SKM-1 treated with dmso at 0.1 percent for 144 hours (cell line): ENCODE measurements at regions not wholly inside any gene's neighbourhood (a gene's known extent, or its start where the extent isn't known, plus 50 kb on each side); places are given as distances from the start of the nearest gene placed in this dataset.
A peak's percentile ranks its signal among the peaks of the same experiment; 100 is the strongest.
"Not testable (repeated sequence)": the region's sequence is repeated elsewhere in the genome, so short reads cannot be mapped to it uniquely, and the experiment has no call there.

ENCODE experiments used
- DNase-seq: peaks from one replicate; lab custom pipeline; 2025; ENCODE audit not compliant: unreplicated experiment; lab: John Stamatoyannopoulos, UW

GRCh38 chr2:34498561-34498960 lies 899.5 kb upstream of the FAM98A start:
- DNase-seq: no peak

DNA sequence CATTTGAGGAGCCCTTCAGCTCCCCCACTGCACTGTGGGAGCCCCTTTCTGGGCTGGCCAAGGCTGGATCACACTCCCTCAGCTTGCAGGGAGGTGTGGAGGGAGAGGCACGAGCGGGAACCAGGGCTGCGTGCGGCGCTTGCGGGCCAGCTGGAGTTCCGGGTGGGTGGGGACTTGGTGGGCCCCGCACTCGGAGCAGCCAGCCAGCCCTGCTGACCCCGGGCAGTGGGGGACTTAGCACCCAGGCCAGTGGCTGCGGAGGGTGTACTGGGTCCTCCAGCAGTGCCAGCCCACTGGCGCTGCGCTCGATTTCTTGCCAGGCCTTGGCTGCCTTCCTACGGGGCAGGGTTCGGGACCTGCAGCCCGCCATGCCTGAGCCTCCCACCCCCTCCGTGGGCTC lies 895.1 kb upstream of the FAM98A start:
- DNase-seq: not testable (repeated sequence)

DNA sequence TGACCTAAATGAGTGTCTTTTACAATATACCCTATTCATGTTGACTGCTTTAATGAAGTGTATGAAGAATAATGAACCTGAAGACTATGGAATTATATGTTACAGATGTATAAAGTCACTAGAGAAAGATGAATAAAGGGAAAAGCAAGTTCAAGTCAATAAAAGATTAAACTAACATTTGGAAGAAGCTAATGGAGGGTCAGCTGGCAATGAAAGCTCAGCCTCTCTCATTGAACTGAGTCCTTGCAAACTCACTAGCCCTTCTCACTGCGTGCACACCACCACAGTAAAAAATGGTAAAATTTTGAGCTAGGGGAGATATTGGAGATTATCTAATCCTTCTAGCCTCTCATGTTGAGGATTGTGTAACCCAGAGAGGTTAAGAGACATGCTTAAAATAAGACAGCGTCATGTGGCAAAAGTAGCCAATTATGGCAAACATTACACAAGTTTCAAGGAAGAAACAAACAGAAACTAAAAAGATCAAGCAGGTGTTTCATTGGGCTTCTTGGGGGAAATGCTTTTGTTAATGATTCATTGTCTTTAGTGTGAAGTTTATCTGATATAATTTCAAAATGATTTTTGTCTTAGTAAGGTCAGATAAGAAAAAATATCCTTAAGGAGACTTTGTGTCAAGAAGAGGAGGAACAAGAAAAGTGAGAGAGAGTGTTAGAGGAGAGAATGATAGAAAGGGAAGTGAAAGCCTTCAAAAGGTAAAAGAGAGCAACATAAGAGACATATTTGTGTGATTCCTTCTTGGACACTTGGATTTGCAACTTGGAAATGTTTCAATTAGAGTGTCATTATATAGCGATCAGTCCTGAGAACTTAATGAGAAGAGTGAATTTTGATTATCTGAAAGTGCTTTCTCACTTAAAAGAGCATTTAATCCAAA lies 893.7 kb upstream of the FAM98A start:
- DNase-seq: peak; percentile 48

DNA sequence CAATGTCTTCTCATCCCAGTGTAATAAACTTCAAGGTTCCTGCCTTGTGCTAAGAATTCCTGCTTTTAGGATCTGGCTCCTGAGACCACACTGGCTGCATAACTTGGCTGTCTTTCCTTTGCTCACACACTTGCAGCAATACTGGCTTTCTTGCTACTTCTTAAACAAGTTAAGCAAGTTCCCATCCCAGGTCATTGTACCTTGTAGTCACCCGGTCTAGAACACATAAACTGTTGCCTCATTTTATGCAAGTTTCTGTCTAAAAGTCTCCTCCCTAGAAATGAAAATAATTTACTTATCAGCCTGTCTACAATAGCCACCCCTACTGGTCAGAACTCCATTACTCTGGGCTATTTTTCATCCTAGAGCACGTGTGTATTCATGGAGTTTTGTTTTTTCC lies 887.9 kb upstream of the FAM98A start:
- no peak for DNase-seq

- DNase-seq: no peak
Observed at GRCh38 chr2:34481542-34481941, 882.4 kb upstream of the FAM98A start.

GRCh38 chr2:34480366-34480765 lies 881.3 kb upstream of the FAM98A start:
- DNase-seq: no peak

DNA sequence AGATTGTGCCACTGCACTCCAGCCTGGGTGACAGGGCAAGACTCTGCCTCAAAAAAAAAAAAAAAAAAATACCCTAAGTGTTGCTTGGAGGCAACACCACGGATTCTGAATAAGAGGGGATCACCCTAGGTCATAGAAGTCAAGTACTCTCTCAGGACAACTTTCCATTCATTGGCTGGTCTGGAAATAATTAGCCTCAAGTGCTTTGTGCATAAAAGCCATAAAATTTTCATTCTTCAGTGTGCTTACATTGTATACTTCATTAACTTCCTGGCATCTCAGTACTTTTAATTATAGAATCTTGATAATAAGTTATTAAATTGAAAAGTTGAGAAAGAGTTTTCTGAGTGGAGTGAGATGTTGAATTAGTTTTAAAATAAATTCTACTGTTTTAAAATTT lies 876.1 kb upstream of the FAM98A start:
- DNase-seq: no peak

DNA sequence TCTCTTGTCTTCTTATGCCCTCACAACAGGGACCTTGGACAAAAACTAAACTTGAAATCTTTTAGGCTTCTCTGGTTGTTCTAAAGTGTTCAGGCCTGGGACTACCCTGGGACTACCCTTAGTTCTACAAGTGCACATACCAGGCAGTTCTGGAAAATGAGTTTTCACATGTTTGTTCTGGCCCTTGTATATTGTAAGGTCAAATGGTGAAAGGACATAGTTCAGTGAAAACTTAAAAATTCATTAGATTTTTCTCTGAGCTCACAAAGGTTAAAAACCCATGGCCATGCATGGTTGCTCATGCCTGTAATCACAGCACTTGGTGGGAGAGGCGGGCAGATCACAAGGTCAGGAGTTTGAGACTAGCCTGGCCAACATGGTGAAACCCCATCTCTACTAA lies 875.5 kb upstream of the FAM98A start:
- no peak for DNase-seq

- DNase-seq: no peak
Observed at GRCh38 chr2:34447097-34447496, 848.0 kb upstream of the FAM98A start.

DNA sequence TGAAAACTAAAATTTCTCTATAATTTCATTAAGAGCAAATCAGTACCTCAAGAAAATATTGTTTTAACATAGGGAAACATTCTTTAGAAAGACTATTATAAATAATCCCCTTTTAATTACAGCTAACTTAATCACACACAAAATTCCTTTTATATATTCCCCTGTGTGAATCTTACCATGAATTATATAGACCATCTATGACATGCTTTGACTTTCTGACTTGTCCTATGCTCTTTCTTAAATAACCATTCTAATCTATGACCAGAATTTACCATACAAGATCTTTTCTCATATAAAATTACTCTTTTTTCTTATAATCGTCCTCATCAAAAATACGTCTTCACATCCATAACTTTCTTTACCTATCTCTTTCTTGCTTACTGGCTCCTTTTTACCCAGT lies 824.2 kb upstream of the FAM98A start:
- no peak for DNase-seq

DNA sequence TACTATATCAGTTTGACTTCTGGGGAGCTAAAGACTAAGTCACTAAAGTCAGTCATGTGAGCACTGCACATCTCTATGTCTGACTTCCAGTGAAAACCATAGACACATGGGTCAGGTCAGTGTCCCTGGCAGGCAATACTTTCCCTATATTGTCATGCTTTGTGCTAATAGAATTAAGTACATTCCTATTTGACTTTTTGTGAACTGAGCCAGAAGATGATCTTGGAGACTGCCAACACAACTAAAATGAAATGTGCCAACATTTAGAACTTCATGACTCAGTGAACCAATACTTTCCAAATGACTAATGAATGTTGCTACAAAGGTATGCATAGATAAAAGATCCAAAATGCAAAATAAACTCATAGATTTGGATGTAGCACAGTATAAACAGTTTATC lies 820.8 kb upstream of the FAM98A start:
- DNase-seq: no peak

DNA sequence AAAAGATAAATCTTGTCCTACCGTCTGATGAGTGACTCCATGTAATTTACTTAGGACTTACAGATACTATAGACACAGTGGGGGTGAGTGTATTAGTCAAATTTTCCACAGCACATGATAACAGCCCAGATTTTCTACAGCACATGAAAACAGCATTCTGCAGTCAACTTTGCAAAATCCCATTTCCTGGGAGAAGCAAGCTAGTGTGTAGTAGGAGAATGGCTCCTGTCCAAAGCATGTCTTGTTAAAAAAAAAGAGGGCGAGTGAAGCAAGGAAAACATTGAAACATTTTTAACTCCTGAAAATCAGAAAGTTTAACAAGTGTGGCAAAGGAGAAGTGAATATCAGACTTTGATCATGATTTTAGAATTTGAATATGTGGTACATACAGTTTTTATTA lies 817.8 kb upstream of the FAM98A start:
- no peak for DNase-seq

- DNase-seq: no peak
Observed at GRCh38 chr2:34414856-34415255, 815.8 kb upstream of the FAM98A start.

- DNase-seq: no peak
Observed at GRCh38 chr2:34408100-34408499, 809.0 kb upstream of the FAM98A start.

GRCh38 chr2:34403512-34403911 lies 804.4 kb upstream of the FAM98A start:
- no peak for DNase-seq

- no peak for DNase-seq
Observed at GRCh38 chr2:34402376-34402775, 803.3 kb upstream of the FAM98A start.

GRCh38 chr2:34401186-34401585 lies 802.1 kb upstream of the FAM98A start:
- DNase-seq: no peak

GRCh38 chr2:34388446-34388845 lies 789.3 kb upstream of the FAM98A start:
- DNase-seq: no peak

GRCh38 chr2:34387536-34387935 lies 788.4 kb upstream of the FAM98A start:
- DNase-seq: no peak

DNA sequence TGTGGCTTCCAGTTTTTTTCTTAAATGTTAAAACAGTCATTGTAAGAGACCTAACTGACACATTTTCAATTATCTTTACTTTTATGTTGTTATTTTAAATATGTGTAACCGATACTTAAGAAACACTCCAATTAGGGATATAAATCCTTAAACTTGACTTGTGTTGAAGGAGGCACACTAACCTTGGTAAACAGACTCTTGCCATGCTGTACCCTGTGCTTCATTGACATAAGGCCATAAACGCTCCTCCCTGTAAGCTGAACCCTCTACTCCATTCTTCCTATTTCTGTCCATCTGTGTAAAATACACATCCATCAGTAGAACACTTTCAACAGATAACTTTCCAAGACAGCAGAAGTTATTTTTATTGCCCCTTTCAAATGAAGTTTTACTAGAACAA lies 780.5 kb upstream of the FAM98A start:
- no peak for DNase-seq

DNA sequence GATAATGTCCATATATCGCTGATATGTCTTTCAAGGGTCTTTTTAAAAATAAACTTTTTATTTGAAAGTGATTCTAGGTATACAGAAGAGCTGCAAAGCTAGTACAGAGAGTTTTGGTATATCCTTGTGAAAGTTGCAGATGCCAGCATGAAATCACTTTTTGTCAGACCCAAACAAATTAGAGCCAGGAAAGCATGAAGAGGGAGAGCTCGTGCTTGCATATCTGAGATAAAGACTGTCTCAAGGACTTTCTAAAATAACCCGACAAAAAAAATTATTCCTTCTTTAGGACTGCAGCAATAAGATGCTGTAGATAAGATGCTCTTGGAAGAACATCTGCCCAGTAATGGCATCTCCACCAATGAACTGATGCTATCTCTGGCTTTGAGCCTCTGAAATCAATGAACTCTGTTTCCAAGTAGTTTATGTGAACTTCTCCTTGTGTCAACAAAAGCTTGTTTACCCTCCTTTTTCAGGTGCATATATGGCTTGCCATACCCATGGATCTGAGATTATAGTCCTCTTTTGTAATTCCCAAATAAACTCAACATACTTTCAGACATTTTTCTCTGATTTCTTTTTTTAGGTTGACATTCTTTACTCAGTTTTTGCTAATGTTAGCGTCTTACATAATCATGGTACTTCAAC lies 774.6 kb upstream of the FAM98A start:
- DNase-seq: no peak

- no peak for DNase-seq
Observed at GRCh38 chr2:34372967-34373366, 773.9 kb upstream of the FAM98A start.

GRCh38 chr2:34371711-34372110 lies 772.6 kb upstream of the FAM98A start:
- no peak for DNase-seq
